Testis (tissue), 2 donors: ENCODE measurements at regions not wholly inside any gene's neighbourhood (a gene's known extent, or its start where the extent isn't known, plus 50 kb on each side); places are given as distances from the start of the nearest gene placed in this dataset.

Source experiments
- POLR2A ChIP-seq: fragments of 450-650 bp; IDR thresholded peaks from one replicate; pipeline ENCODE4 v1.6.1; 2017; ENCODE audit warnings: antibody characterized with exemption, mild to moderate bottlenecking, moderate library complexity
- TF ChIP-seq, protein P1 (sequence below), 3 experiments: fragments of 450-650 bp in 2 of 3; fragments of 200-600 bp in 1 of 3; sonication (generic) in 1 of 3; IDR thresholded peaks; one replicate each; pipeline ENCODE4 v1.5.1; 2016 to 2019; ENCODE audit warnings: antibody characterized with exemption in 3 of 3, mild to moderate bottlenecking in 2 of 3, moderate library complexity in 1 of 3

GRCh38 chr14:44657696-44658388 is 150.8 kb upstream of the FSCB start:
- TF ChIP-seq, protein P1, sequence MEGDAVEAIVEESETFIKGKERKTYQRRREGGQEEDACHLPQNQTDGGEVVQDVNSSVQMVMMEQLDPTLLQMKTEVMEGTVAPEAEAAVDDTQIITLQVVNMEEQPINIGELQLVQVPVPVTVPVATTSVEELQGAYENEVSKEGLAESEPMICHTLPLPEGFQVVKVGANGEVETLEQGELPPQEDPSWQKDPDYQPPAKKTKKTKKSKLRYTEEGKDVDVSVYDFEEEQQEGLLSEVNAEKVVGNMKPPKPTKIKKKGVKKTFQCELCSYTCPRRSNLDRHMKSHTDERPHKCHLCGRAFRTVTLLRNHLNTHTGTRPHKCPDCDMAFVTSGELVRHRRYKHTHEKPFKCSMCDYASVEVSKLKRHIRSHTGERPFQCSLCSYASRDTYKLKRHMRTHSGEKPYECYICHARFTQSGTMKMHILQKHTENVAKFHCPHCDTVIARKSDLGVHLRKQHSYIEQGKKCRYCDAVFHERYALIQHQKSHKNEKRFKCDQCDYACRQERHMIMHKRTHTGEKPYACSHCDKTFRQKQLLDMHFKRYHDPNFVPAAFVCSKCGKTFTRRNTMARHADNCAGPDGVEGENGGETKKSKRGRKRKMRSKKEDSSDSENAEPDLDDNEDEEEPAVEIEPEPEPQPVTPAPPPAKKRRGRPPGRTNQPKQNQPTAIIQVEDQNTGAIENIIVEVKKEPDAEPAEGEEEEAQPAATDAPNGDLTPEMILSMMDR (IDR thresholded peaks at IDR 0.05): peak in 1 of 3 experiments; percentile 43
- TF ChIP-seq POLR2A: no peak
